Keratinocyte (primary cell): ENCODE measurements at regions not wholly inside any gene's neighbourhood (a gene's known extent, or its start where the extent isn't known, plus 50 kb on each side); places are given as distances from the start of the nearest gene placed in this dataset.

Experiments
- DNase-seq: peaks from one replicate; pipeline ENCODE4 v3.0.0-alpha.2; 2011; ENCODE audit warnings: low read depth, missing footprints, low spot score
- FAIRE-seq: peaks from 2 replicates; lab custom pipeline; 2011; peaks lifted over from hg19 to GRCh38; lab: Jason Lieb, UNC
- H2AFZ ChIP-seq: 2 replicates; pipeline ENCODE4 v1.6.0; 2012; ENCODE audit warnings: low read length, control low read depth, inconsistent platforms; ENCODE audit not compliant: control insufficient read depth
- H3K27ac ChIP-seq: 2 replicates; pipeline ENCODE4 v1.5.1; 2011; ENCODE audit warnings: low read length; ENCODE audit not compliant: control insufficient read depth, insufficient read depth
- H3K27me3 ChIP-seq: 3 replicates; pipeline ENCODE4 v1.6.0; 2011; ENCODE audit warnings: low read length; ENCODE audit not compliant: control insufficient read depth, insufficient read depth; ENCODE audit errors: extremely low read depth
- H3K36me3 ChIP-seq, 2 experiments: 2 replicates in 1 of 2; 3 replicates in 1 of 2; pipeline ENCODE4 v1.5.1; 2011; ENCODE audit warnings: low read length in 2 of 2, mild to moderate bottlenecking in 1 of 2; ENCODE audit not compliant: control insufficient read depth in 2 of 2, insufficient read depth in 2 of 2; ENCODE audit errors: extremely low read depth in 1 of 2
- H3K4me1 ChIP-seq: 3 replicates; pipeline ENCODE4 v1.5.1; 2011; ENCODE audit warnings: low read length; ENCODE audit not compliant: control insufficient read depth, insufficient read depth; ENCODE audit errors: extremely low read depth
- H3K4me2 ChIP-seq: 3 replicates; pipeline ENCODE4 v1.6.0; 2011; ENCODE audit warnings: low read depth, low read length; ENCODE audit not compliant: control insufficient read depth, insufficient read depth; ENCODE audit errors: extremely low read depth
- H3K4me3 ChIP-seq, 3 experiments: fragments of 200-600 bp in 1 of 3; sonication (generic) in 1 of 3; 2 replicates in 2 of 3; 3 replicates in 1 of 3; pipeline ENCODE4 v1.5.1; 2011 to 2016; ENCODE audit warnings: low read length in 3 of 3, mild to moderate bottlenecking in 3 of 3, control low read depth in 2 of 3, inconsistent platforms in 1 of 3, low read depth in 1 of 3, mixed read lengths in 1 of 3, mixed run types in 1 of 3, moderate library complexity in 1 of 3; ENCODE audit not compliant: control insufficient read depth in 2 of 3, insufficient read depth in 2 of 3; ENCODE audit errors: extremely low read depth in 1 of 3
- H3K79me2 ChIP-seq: 2 replicates; pipeline ENCODE4 v1.6.0; 2012; ENCODE audit warnings: low read length; ENCODE audit not compliant: control insufficient read depth, insufficient read depth
- H3K9ac ChIP-seq: 3 replicates; pipeline ENCODE4 v1.6.0; 2011; ENCODE audit warnings: low read length; ENCODE audit not compliant: control insufficient read depth, insufficient read depth; ENCODE audit errors: extremely low read depth
- H3K9me1 ChIP-seq: 3 replicates; pipeline ENCODE4 v1.6.0; 2011; ENCODE audit warnings: low read length; ENCODE audit not compliant: control insufficient read depth, insufficient read depth; ENCODE audit errors: extremely low read depth
- H3K9me3 ChIP-seq: 2 replicates; pipeline ENCODE4 v1.5.1; 2012; ENCODE audit warnings: low read depth, low read length; ENCODE audit not compliant: control insufficient read depth
- H4K20me1 ChIP-seq: 3 replicates; pipeline ENCODE4 v1.6.0; 2011; ENCODE audit warnings: low read length; ENCODE audit not compliant: control insufficient read depth, insufficient read depth; ENCODE audit errors: extremely low read depth
- EZH2 ChIP-seq: IDR thresholded peaks from one replicate; pipeline ENCODE4 v1.6.1; 2012; ENCODE audit warnings: inconsistent platforms, mild to moderate bottlenecking, low read length, moderate library complexity
- dilution Hi-C: fragments of 300-500 bp; cut with MboI; formaldehyde crosslinking; loops from one replicate; pipeline ENCODE4 v1.7.0; 2020; ENCODE audit warnings: low sequenced_read_pairs; ENCODE audit not compliant: extremely low pct_ligation_motif_present
- TF ChIP-seq, protein P1 (sequence below), 3 experiments: IDR thresholded peaks in 1 of 3; conservative IDR thresholded peaks in 1 of 3; optimal IDR thresholded peaks in 1 of 3; 2 replicates in 2 of 3; 3 replicates in 1 of 3; pipeline versions ENCODE3 to v1.5.1; 2011; ENCODE audit warnings: low read length in 3 of 3, mild to moderate bottlenecking in 3 of 3, moderate library complexity in 2 of 3, control low read depth in 1 of 3, inconsistent platforms in 1 of 3; ENCODE audit not compliant: insufficient read depth in 2 of 3; ENCODE audit errors: extremely low read depth in 1 of 3

DNA sequence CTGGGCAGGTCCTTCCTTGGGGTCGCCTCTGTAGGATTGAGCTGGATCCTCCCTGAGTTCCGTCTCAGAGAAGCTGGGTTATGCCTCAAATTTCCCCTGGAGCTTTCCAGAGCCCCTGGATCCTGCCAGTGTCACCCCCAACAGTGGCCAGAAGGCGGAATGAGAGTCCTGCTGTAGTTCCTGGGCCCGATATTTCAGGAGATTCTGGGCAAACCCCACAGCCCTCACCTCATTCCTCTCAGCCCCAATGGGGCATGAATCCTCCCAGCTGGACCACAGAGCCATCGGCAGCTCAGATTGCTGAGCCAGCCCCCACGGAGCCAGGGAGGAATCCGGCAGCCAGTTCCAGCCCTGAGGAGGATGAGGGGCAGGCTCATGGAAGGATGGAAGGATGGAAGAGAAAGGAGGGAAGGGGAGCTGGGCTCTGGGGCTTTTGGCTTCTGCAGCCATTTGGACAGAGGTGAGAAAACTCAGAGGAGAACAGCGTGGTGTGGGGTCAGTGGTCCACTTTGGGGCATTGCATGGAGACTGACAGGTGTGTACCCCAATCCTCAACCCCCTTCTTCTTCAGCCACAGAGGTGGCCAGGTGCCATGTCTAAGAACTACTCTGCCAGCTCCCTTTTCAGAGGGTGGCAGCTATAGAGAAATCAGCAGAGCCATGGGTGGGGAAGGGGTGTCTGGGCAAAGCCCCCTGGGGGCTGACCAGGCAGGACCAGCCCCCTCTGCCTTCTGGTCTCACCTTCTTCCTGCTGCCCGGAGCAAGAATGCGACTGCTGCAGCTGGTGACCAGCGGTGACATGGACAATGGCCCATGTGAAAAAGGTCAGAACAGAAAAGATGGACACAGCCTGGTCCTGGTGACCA lies 867.6 kb downstream of the TBC1D22A start:
- Histone ChIP-seq H3K9me1 (no peaks in the 10 kb centered on the region), H3K79me2 (peaks cover 29% of the 10 kb centered on the region), H3K4me3 (no peak overlapping the region), H3K4me2 (no peak overlapping the region), H2AFZ (no peak overlapping the region), H3K27ac (no peak overlapping the region), H3K27me3 (no peaks in the 10 kb centered on the region), H3K36me3 (peaks cover 0 to 7% of the 10 kb centered on the region in 2 experiments), H4K20me1 (no peaks in the 10 kb centered on the region), H3K9ac (no peak overlapping the region), H3K9me3 (no peaks in the 10 kb centered on the region), H3K4me1 (peaks cover 14% of the 10 kb centered on the region)
- no peak for DNase-seq
- no peak for TF ChIP-seq EZH2
- TF ChIP-seq, protein P1, sequence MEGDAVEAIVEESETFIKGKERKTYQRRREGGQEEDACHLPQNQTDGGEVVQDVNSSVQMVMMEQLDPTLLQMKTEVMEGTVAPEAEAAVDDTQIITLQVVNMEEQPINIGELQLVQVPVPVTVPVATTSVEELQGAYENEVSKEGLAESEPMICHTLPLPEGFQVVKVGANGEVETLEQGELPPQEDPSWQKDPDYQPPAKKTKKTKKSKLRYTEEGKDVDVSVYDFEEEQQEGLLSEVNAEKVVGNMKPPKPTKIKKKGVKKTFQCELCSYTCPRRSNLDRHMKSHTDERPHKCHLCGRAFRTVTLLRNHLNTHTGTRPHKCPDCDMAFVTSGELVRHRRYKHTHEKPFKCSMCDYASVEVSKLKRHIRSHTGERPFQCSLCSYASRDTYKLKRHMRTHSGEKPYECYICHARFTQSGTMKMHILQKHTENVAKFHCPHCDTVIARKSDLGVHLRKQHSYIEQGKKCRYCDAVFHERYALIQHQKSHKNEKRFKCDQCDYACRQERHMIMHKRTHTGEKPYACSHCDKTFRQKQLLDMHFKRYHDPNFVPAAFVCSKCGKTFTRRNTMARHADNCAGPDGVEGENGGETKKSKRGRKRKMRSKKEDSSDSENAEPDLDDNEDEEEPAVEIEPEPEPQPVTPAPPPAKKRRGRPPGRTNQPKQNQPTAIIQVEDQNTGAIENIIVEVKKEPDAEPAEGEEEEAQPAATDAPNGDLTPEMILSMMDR (optimal IDR thresholded peaks at IDR 0.05 in 1 of 3, IDR thresholded peaks at IDR 0.05 in 1 of 3, conservative IDR thresholded peaks at IDR 0.05 in 1 of 3; ENCODE audit: extremely low read depth in 1 of 3, insufficient read depth in 2 of 3, low read length in 3 of 3): no peak
- dilution Hi-C loops: no loop called here
- no peak for FAIRE-seq

DNA sequence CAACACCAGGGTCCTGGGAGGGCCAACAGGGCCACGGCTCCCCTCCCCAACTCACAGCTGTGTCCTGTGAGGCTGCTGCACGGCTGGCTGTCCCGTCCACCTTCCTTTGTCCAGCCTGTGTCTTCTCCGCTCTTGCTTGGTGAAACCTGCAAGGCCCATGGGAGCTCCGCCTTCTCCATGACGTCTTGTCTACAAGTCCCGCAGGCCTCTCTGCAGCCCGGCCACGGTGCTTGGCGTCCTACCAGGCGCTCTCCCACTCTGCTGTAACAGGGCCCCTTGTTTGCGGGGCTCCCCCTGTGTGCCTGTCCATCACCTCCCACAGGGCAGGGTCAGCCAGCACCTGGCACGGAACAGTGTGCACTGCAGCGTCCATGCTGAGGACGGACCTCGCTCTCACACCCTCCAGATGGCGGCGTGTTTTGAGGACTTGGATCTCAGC lies 866.8 kb downstream of the TBC1D22A start:
- no peak overlapping the region for H2AFZ ChIP-seq
- H3K27ac ChIP-seq: no peak overlapping the region
- no peak for TF ChIP-seq EZH2
- TF ChIP-seq, protein P1 (optimal IDR thresholded peaks at IDR 0.05 in 1 of 3, IDR thresholded peaks at IDR 0.05 in 1 of 3, conservative IDR thresholded peaks at IDR 0.05 in 1 of 3; ENCODE audit: extremely low read depth in 1 of 3, insufficient read depth in 2 of 3, low read length in 3 of 3): no peak
- H4K20me1 ChIP-seq: no peaks in the 10 kb centered on the region
- peaks cover 22% of the 10 kb centered on the region for H3K79me2 ChIP-seq
- H3K9me1 ChIP-seq: no peaks in the 10 kb centered on the region
- no peak overlapping the region for H3K9ac ChIP-seq
- FAIRE-seq: no peak
- no peaks in the 10 kb centered on the region for H3K27me3 ChIP-seq
- peaks cover 14% of the 10 kb centered on the region for H3K4me1 ChIP-seq
- H3K4me3 ChIP-seq: no peak overlapping the region
- dilution Hi-C loops: no loop called here
- no peak overlapping the region for H3K4me2 ChIP-seq
- no peaks in the 10 kb centered on the region for H3K9me3 ChIP-seq
- DNase-seq: no peak
- H3K36me3 ChIP-seq: peaks cover 0 to under 1% of the 10 kb centered on the region in 2 experiments
